ENCODE measurements at regions not wholly inside any gene's neighbourhood (a gene's known extent, or its start where the extent isn't known, plus 50 kb on each side); places are given as distances from the start of the nearest gene placed in this dataset.

DNA sequence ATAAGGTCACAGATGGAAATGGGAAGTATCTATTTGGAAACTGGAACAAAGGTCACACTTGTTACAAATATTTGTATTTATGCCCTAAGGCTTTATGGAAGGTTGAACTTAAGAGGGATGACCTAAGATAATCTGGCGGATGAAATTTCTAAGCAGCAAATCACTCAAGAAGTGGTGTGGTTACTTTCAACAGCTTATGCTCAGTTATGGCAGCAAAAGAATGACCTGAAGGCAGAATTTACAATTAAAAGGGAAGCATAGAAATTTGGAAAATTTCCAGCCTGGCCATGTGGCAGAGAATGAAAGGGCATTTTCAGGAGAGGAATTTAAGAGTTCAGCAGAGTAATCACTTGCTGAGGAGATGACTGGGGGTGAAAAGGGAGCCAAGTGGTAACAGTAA, 95.8 kb upstream of the TNS3 start:
- H3K36me3 ChIP-seq (ENCODE audit: control insufficient read depth in 1 of 2, insufficient read depth in 2 of 2, low read depth in 1 of 2, low read length in 2 of 2), result no peaks in the 10 kb centered on the region
- H3K27ac ChIP-seq (ENCODE audit: low read length, poor library complexity, severe bottlenecking), result no peak overlapping the region
- no peak overlapping the region for H3K4me2 ChIP-seq (ENCODE audit: low read length, poor library complexity, severe bottlenecking)
- H4K8ac ChIP-seq (ENCODE audit: low read length), result peak overlapping the region; percentile 51
- no peak overlapping the region for H3K23ac ChIP-seq (ENCODE audit: low read length in 2 of 2)
- peak; percentile 72 for DNase-seq
- H2BK15ac ChIP-seq (ENCODE audit: low read depth, poor library complexity, severe bottlenecking), result no peak overlapping the region
- peaks cover 5% of the 10 kb centered on the region for H3K9me3 ChIP-seq (ENCODE audit: control insufficient read depth, low read length)
- no peak overlapping the region for H2AK5ac ChIP-seq (ENCODE audit: low read length, severe bottlenecking)
- H2BK12ac ChIP-seq (ENCODE audit: low read length in 2 of 2), result peak overlapping the region in 1 of 2 experiments; percentile 23
- no peak overlapping the region for H3K14ac ChIP-seq (ENCODE audit: low read length in 2 of 2)
- no peak overlapping the region for H3K4me3 ChIP-seq (ENCODE audit: insufficient read depth in 1 of 2, low read depth in 1 of 2, low read length in 2 of 2)
- H2BK5ac ChIP-seq (ENCODE audit: low read depth, low read length, poor library complexity, severe bottlenecking), result no peak overlapping the region
- WGBS, result 19% methylated on average over 1 of the region's 1 CpG
- H3K27me3 ChIP-seq (ENCODE audit: control insufficient read depth in 1 of 2, insufficient read depth in 1 of 2, low read length in 2 of 2), result peaks cover 0 to 12% of the 10 kb centered on the region in 2 experiments
- no peaks in the 10 kb centered on the region for H3K4me1 ChIP-seq (ENCODE audit: control insufficient read depth, insufficient read depth, low read depth, low read length)
- no peak overlapping the region for H3K18ac ChIP-seq (ENCODE audit: low read depth in 1 of 2, low read length in 2 of 2)
- H4K91ac ChIP-seq (ENCODE audit: low read length), result no peak overlapping the region
- H3K79me1 ChIP-seq (replicated peaks; ENCODE audit: low read length, poor library complexity, severe bottlenecking), result no peaks in the 10 kb centered on the region
- no peak overlapping the region for H2AFZ ChIP-seq (ENCODE audit: low read depth, low read length)
- H3K4ac ChIP-seq (ENCODE audit: low read depth in 1 of 2, low read length in 2 of 2), result peak overlapping the region in 1 of 2 experiments; percentile 6
- H2BK120ac ChIP-seq (ENCODE audit: low read depth, low read length), result no peak overlapping the region
- no peak overlapping the region for H3K9ac ChIP-seq (ENCODE audit: low read length)

DNA sequence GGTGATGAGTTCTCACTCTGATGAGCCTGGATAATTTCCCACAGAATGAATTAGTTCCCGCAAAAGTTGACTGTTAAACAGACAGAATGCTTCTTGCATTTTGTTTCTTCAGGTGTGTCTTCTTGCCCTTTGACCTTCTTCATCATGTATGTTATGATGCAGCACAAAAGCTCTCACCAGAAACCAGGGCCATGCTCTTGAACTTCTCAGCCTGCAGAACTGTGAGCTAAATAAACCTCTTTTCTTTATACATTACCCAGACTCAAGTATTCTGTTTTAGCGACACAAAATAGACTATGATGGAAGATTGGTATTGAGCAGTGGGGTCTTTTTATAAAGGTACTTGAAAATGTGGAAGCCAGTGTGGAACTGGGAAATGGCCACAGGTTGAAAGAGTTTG, 95.2 kb upstream of the TNS3 start:
- Histone ChIP-seq H3K23ac (ENCODE audit: low read length in 2 of 2) (no peak overlapping the region), H3K14ac (ENCODE audit: low read length in 2 of 2) (no peak overlapping the region), H3K27ac (ENCODE audit: low read length, poor library complexity, severe bottlenecking) (no peak overlapping the region), H3K27me3 (ENCODE audit: control insufficient read depth in 1 of 2, insufficient read depth in 1 of 2, low read length in 2 of 2) (peaks cover 0 to 12% of the 10 kb centered on the region in 2 experiments), H4K91ac (ENCODE audit: low read length) (peak overlapping the region; percentile 52), H3K9me3 (ENCODE audit: control insufficient read depth, low read length) (peaks cover 5% of the 10 kb centered on the region), H3K4me1 (ENCODE audit: control insufficient read depth, insufficient read depth, low read depth, low read length) (no peaks in the 10 kb centered on the region), H2BK12ac (ENCODE audit: low read length in 2 of 2) (peak overlapping the region; percentile 46 to 87), H3K79me1 (replicated peaks; ENCODE audit: low read length, poor library complexity, severe bottlenecking) (no peaks in the 10 kb centered on the region), H3K9ac (ENCODE audit: low read length) (no peak overlapping the region), H3K36me3 (ENCODE audit: control insufficient read depth in 1 of 2, insufficient read depth in 2 of 2, low read depth in 1 of 2, low read length in 2 of 2) (no peaks in the 10 kb centered on the region), H2AFZ (ENCODE audit: low read depth, low read length) (no peak overlapping the region), H2AK5ac (ENCODE audit: low read length, severe bottlenecking) (no peak overlapping the region), H2BK15ac (ENCODE audit: low read depth, poor library complexity, severe bottlenecking) (no peak overlapping the region), H3K4me2 (ENCODE audit: low read length, poor library complexity, severe bottlenecking) (no peak overlapping the region), H3K4ac (ENCODE audit: low read depth in 1 of 2, low read length in 2 of 2) (no peak overlapping the region), H3K18ac (ENCODE audit: low read depth in 1 of 2, low read length in 2 of 2) (peak overlapping the region in 1 of 2 experiments; percentile 26), H3K4me3 (ENCODE audit: insufficient read depth in 1 of 2, low read depth in 1 of 2, low read length in 2 of 2) (no peak overlapping the region), H2BK120ac (ENCODE audit: low read depth, low read length) (no peak overlapping the region), H2BK5ac (ENCODE audit: low read depth, low read length, poor library complexity, severe bottlenecking) (no peak overlapping the region), H4K8ac (ENCODE audit: low read length) (no peak overlapping the region)
- DNase-seq, result no peak
- 93% methylated on average over 2 of the region's 2 CpGs for WGBS

DNA sequence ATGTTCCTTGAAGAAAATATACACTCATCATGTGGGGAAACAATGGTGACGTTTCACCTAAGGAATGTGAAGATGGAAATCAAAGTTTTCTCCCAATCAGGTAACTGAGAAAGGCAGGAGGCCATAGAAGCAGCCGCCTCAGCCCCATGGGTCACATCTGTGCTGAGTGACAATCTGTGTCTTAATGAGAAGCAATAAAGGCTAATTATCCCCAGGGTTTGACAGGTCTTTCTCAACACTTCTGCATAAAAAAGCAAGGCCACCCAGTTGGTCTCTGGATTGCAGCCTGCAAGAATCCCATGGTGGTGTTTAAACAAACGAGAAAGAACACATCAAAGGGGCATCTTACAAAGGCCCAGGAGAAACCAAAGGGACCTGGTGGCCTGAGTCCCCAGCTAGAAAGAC, 91.1 kb upstream of the TNS3 start:
- Histone ChIP-seq H3K4me3 (ENCODE audit: insufficient read depth in 1 of 2, low read depth in 1 of 2, low read length in 2 of 2) (no peak overlapping the region), H4K8ac (ENCODE audit: low read length) (no peak overlapping the region), H3K79me1 (replicated peaks; ENCODE audit: low read length, poor library complexity, severe bottlenecking) (no peaks in the 10 kb centered on the region), H2AFZ (ENCODE audit: low read depth, low read length) (no peak overlapping the region), H3K14ac (ENCODE audit: low read length in 2 of 2) (peak overlapping the region in 1 of 2 experiments; percentile 32), H3K4me1 (ENCODE audit: control insufficient read depth, insufficient read depth, low read depth, low read length) (peaks cover 13% of the 10 kb centered on the region), H3K9ac (ENCODE audit: low read length) (no peak overlapping the region), H4K91ac (ENCODE audit: low read length) (no peak overlapping the region), H3K4ac (ENCODE audit: low read depth in 1 of 2, low read length in 2 of 2) (no peak overlapping the region), H3K18ac (ENCODE audit: low read depth in 1 of 2, low read length in 2 of 2) (peak overlapping the region in 1 of 2 experiments; percentile 46), H2BK15ac (ENCODE audit: low read depth, poor library complexity, severe bottlenecking) (peak overlapping the region; percentile 91), H2BK12ac (ENCODE audit: low read length in 2 of 2) (peak overlapping the region in 1 of 2 experiments; percentile 85), H3K23ac (ENCODE audit: low read length in 2 of 2) (no peak overlapping the region), H3K36me3 (ENCODE audit: control insufficient read depth in 1 of 2, insufficient read depth in 2 of 2, low read depth in 1 of 2, low read length in 2 of 2) (no peaks in the 10 kb centered on the region), H3K27me3 (ENCODE audit: control insufficient read depth in 1 of 2, insufficient read depth in 1 of 2, low read length in 2 of 2) (peaks cover 0 to 6% of the 10 kb centered on the region in 2 experiments), H3K27ac (ENCODE audit: low read length, poor library complexity, severe bottlenecking) (no peak overlapping the region), H3K9me3 (ENCODE audit: control insufficient read depth, low read length) (peaks cover 5% of the 10 kb centered on the region), H2BK120ac (ENCODE audit: low read depth, low read length) (peak overlapping the region; percentile 27), H2AK5ac (ENCODE audit: low read length, severe bottlenecking) (no peak overlapping the region), H3K4me2 (ENCODE audit: low read length, poor library complexity, severe bottlenecking) (no peak overlapping the region), H2BK5ac (ENCODE audit: low read depth, low read length, poor library complexity, severe bottlenecking) (no peak overlapping the region)
- no peak for DNase-seq
- 59% methylated on average over 3 of the region's 3 CpGs for WGBS

DNA sequence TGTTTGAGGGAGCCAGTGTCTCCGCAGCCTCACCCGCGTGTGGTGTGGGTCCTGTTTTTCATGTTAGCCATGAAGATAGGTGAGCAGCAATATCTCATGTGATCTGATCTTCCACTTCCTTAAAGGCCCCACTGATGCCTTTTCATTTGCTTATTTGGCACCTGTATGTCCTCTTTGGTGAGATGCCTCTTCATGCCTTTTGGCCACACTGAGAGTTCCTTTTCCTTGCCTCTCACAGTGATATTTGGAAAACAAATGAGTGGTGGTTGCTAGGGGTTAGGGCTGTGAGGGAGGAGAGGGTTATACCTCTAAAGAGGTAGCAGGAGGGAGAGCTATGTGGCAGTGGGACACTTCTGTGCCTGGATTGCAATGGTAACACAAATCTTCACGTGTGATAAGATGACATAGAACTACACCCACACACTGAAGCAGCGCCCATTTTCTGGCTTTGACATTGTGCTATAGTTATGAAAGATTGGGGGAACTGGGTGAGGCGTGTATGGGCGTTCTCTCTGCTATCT, 90.4 kb upstream of the TNS3 start:
- Histone ChIP-seq H4K91ac (ENCODE audit: low read length) (no peak overlapping the region), H3K27me3 (ENCODE audit: control insufficient read depth in 1 of 2, insufficient read depth in 1 of 2, low read length in 2 of 2) (peaks cover 0 to 6% of the 10 kb centered on the region in 2 experiments), H2AK5ac (ENCODE audit: low read length, severe bottlenecking) (peak overlapping the region; percentile 0), H2BK5ac (ENCODE audit: low read depth, low read length, poor library complexity, severe bottlenecking) (no peak overlapping the region), H3K4me2 (ENCODE audit: low read length, poor library complexity, severe bottlenecking) (no peak overlapping the region), H3K9me3 (ENCODE audit: control insufficient read depth, low read length) (peaks cover 5% of the 10 kb centered on the region), H4K8ac (ENCODE audit: low read length) (no peak overlapping the region), H3K4ac (ENCODE audit: low read depth in 1 of 2, low read length in 2 of 2) (no peak overlapping the region), H3K9ac (ENCODE audit: low read length) (no peak overlapping the region), H3K27ac (ENCODE audit: low read length, poor library complexity, severe bottlenecking) (no peak overlapping the region), H3K4me1 (ENCODE audit: control insufficient read depth, insufficient read depth, low read depth, low read length) (peaks cover 16% of the 10 kb centered on the region), H3K4me3 (ENCODE audit: insufficient read depth in 1 of 2, low read depth in 1 of 2, low read length in 2 of 2) (no peak overlapping the region), H3K36me3 (ENCODE audit: control insufficient read depth in 1 of 2, insufficient read depth in 2 of 2, low read depth in 1 of 2, low read length in 2 of 2) (no peaks in the 10 kb centered on the region), H2BK15ac (ENCODE audit: low read depth, poor library complexity, severe bottlenecking) (no peak overlapping the region), H3K23ac (ENCODE audit: low read length in 2 of 2) (no peak overlapping the region), H3K79me1 (replicated peaks; ENCODE audit: low read length, poor library complexity, severe bottlenecking) (no peaks in the 10 kb centered on the region), H2BK12ac (ENCODE audit: low read length in 2 of 2) (peak overlapping the region; percentile 18 to 45), H2AFZ (ENCODE audit: low read depth, low read length) (no peak overlapping the region), H3K14ac (ENCODE audit: low read length in 2 of 2) (no peak overlapping the region), H3K18ac (ENCODE audit: low read depth in 1 of 2, low read length in 2 of 2) (peak overlapping the region; percentile 1 to 69), H2BK120ac (ENCODE audit: low read depth, low read length) (no peak overlapping the region)
- DNase-seq, result no peak
- WGBS, result 52% methylated on average over 3 of the region's 7 CpGs
